GM13977 (cell line): ENCODE measurements at regions not wholly inside any gene's neighbourhood (a gene's known extent, or its start where the extent isn't known, plus 50 kb on each side); places are given as distances from the start of the nearest gene placed in this dataset.

Experiments
- DNase-seq: peaks from one replicate; pipeline ENCODE4 v3.0.0; 2012; ENCODE audit warnings: low spot score
- CTCF ChIP-seq: IDR thresholded peaks from 2 replicates; pipeline ENCODE4 v1.5.1; 2012; ENCODE audit warnings: mild to moderate bottlenecking, control low read depth; ENCODE audit not compliant: insufficient read depth; ENCODE audit errors: extremely low read depth, missing control alignments
- in situ Hi-C: fragments of 300-500 bp; cut with MboI; formaldehyde crosslinking; loops from one replicate; pipeline ENCODE4 v1.12.0; 2022; ENCODE audit warnings: low sequenced_read_pairs, low pct_unique_long_range_greater_than_20kb, mixed read lengths, inconsistent platforms; ENCODE audit not compliant: unreplicated experiment

- in situ Hi-C loops = no loop called here
- no peak for TF ChIP-seq CTCF
- DNase-seq = no peak
Observed at GRCh38 chr16:6616746-6617145, 715.9 kb upstream of the RBFOX1 start.

GRCh38 chr16:6615636-6616035 is 717.0 kb upstream of the RBFOX1 start:
- no peak for TF ChIP-seq CTCF
- no peak for DNase-seq
- in situ Hi-C loops = no loop called here

GRCh38 chr16:6611535-6611934 is 721.1 kb upstream of the RBFOX1 start:
- DNase-seq = no peak
- TF ChIP-seq CTCF = no peak
- in situ Hi-C loops = no loop called here

- in situ Hi-C loops = no loop called here
- no peak for DNase-seq
- no peak for TF ChIP-seq CTCF
Observed at GRCh38 chr16:6605490-6605889, 727.2 kb upstream of the RBFOX1 start.

GRCh38 chr16:6603780-6604325 is 728.8 kb upstream of the RBFOX1 start:
- DNase-seq = no peak
- in situ Hi-C loops = no loop called here
- no peak for TF ChIP-seq CTCF

GRCh38 chr16:6602405-6602804 is 730.2 kb upstream of the RBFOX1 start:
- no peak for DNase-seq
- no peak for TF ChIP-seq CTCF
- in situ Hi-C loops = no loop called here

- DNase-seq = no peak
- no peak for TF ChIP-seq CTCF
- in situ Hi-C loops = no loop called here
Observed at GRCh38 chr16:6600167-6600566, 732.5 kb upstream of the RBFOX1 start.
